ENCODE measurements at regions not wholly inside any gene's neighbourhood (a gene's known extent, or its start where the extent isn't known, plus 50 kb on each side); places are given as distances from the start of the nearest gene placed in this dataset.

DNA sequence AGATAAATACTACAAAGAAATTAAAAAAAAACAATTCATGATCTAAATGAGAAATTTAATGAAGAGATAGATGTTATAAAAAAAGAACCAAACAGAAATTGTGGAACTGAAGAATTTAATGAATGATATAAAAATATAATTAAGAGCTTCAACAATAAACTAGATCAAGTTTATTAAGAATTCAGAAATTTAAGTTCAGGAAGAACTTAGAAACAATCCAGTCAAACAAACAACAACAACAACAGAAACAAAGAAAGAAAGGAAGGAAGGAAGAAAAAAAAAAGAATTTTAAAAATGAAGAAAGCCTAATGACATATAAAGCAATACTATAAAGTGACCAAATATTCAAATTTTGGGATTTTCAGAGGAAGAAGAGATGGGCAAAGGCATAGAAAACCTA lies 157.3 kb upstream of the FOXN2 start:
- no peak overlapping the region for H3K27ac ChIP-seq (ENCODE audit: low read length)
- no peak for DNase-seq
- H3K27me3 ChIP-seq (ENCODE audit: control insufficient read depth, insufficient read depth, low read length): no peaks in the 10 kb centered on the region
- peaks cover 3% of the 10 kb centered on the region for H3K4me1 ChIP-seq (ENCODE audit: control insufficient read depth, insufficient read depth, low read length)
- H3K4me3 ChIP-seq (ENCODE audit: low read length): no peak overlapping the region
- peaks cover 19% of the 10 kb centered on the region for H3K9me3 ChIP-seq (ENCODE audit: control insufficient read depth, low read depth, low read length)
- no peaks in the 10 kb centered on the region for H3K36me3 ChIP-seq (ENCODE audit: control insufficient read depth, insufficient read depth, low read length)

DNA sequence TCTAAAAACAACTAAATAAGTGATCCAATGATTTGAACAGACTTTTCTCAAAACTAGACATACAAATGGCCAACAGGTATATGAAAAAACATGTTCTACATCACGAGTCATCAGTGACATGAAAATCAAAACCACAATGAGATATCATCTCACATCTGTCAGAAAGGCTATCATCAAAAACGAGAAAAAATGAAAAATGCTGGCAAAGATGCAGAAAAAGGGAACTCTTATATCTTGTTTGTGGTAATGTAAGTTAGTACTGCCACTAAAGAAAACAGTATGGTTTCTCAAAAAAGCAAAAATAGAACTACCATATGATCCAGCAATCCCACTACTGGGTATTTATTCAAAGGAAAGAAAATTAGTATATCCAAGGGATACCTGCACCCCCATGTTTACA lies 152.9 kb upstream of the FOXN2 start:
- Histone ChIP-seq H3K27ac (ENCODE audit: low read length) (no peak overlapping the region), H3K36me3 (ENCODE audit: control insufficient read depth, insufficient read depth, low read length) (no peaks in the 10 kb centered on the region), H3K4me3 (ENCODE audit: low read length) (no peak overlapping the region), H3K27me3 (ENCODE audit: control insufficient read depth, insufficient read depth, low read length) (no peaks in the 10 kb centered on the region), H3K9me3 (ENCODE audit: control insufficient read depth, low read depth, low read length) (peaks cover 17% of the 10 kb centered on the region), H3K4me1 (ENCODE audit: control insufficient read depth, insufficient read depth, low read length) (peaks cover 2% of the 10 kb centered on the region)
- WGBS (ENCODE audit: insufficient coverage, low lambda C conversion rate): 93% methylated on average over 2 of the region's 2 CpGs
- no peak for DNase-seq

DNA sequence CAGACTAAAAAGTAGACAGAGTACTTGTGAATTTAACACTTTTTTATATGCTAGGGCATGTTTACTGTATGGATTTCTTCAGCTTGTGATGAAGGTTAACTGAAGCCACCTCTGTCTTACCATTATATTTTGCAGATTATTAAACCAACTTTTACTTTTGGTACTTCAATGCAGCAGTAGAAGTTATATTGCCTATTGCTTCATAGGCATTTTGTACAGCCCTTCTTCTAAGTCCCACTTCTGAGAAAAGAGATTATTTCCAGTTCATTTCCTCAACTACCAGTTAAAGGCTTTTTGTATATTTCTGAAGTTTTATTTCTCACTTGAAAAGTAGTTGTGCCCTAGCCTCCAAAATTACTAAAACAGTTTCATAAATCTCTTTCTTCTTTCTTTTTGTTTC lies 151.7 kb upstream of the FOXN2 start:
- Histone ChIP-seq H3K4me1 (ENCODE audit: control insufficient read depth, insufficient read depth, low read length) (peaks cover 2% of the 10 kb centered on the region), H3K27ac (ENCODE audit: low read length) (no peak overlapping the region), H3K4me3 (ENCODE audit: low read length) (no peak overlapping the region), H3K27me3 (ENCODE audit: control insufficient read depth, insufficient read depth, low read length) (no peaks in the 10 kb centered on the region), H3K36me3 (ENCODE audit: control insufficient read depth, insufficient read depth, low read length) (no peaks in the 10 kb centered on the region), H3K9me3 (ENCODE audit: control insufficient read depth, low read depth, low read length) (peaks cover 6% of the 10 kb centered on the region)
- DNase-seq: peak in 1 of 2 donors; percentile 37

DNA sequence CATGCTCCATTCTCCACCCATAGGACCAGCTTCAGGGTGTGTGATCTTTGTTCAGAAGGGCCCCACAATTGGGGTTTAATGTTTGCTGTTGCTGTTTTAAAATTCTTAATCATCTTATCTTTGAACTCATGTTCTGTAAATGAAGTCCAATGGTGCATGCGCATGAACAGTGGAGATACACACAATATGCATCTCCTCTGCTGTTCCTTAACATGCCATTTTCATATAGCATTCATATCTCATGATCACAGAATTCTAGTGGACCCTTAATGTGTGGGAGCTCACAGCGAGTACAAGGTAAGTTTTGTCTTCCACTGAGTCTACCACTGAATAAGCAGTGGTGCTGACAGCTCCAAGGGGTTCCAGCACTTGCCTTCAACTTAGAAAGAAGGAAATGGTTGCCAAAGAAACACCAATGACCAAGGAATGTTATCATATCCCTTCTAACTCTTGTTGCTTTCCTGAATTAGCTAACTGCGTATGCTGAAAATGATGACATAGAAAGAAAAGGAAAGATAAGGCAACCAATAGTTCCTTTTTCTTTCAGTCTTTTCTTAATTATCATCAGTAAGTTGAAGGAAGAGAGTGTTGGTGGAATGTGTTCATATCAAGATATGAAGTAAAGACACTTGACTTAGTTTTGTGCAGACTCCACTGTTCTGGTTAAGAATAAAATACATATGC lies 149.3 kb upstream of the FOXN2 start:
- peak in 1 of 2 donors; percentile 15 for DNase-seq
- Histone ChIP-seq H3K27ac (ENCODE audit: low read length) (no peak overlapping the region), H3K36me3 (ENCODE audit: control insufficient read depth, insufficient read depth, low read length) (no peaks in the 10 kb centered on the region), H3K4me1 (ENCODE audit: control insufficient read depth, insufficient read depth, low read length) (peaks cover 2% of the 10 kb centered on the region), H3K4me3 (ENCODE audit: low read length) (no peak overlapping the region), H3K9me3 (ENCODE audit: control insufficient read depth, low read depth, low read length) (no peaks in the 10 kb centered on the region), H3K27me3 (ENCODE audit: control insufficient read depth, insufficient read depth, low read length) (no peaks in the 10 kb centered on the region)
- 78% methylated on average over 1 of the region's 3 CpGs for WGBS (ENCODE audit: insufficient coverage, low lambda C conversion rate)

DNA sequence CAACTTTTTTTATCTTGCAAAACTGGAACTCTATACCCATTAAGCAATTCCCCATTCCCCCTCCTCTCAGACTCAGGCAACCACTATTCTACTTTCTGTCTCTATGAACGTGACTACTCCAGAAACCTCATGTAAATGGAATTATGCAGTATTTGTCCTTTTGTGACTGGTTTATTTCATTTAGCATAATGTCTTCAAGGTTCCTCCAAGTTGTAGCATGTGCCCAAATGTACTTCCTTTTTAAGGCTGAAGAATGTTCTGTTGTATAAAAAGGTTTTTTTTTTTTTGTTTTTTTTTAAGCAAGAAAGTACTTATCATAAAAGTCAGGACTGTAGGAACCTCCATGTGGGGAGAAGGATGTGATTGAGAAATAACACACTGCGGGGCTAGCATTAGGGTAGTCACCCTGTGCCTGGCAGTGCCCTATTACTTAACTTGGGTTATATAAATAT lies 145.3 kb upstream of the FOXN2 start:
- WGBS (ENCODE audit: insufficient coverage, low lambda C conversion rate): 86% methylated on average over 1 of the region's 2 CpGs
- no peak overlapping the region for H3K27ac ChIP-seq (ENCODE audit: low read length)
- H3K36me3 ChIP-seq (ENCODE audit: control insufficient read depth, insufficient read depth, low read length): no peaks in the 10 kb centered on the region
- H3K4me3 ChIP-seq (ENCODE audit: low read length): no peak overlapping the region
- H3K4me1 ChIP-seq (ENCODE audit: control insufficient read depth, insufficient read depth, low read length): peaks cover 2% of the 10 kb centered on the region
- no peaks in the 10 kb centered on the region for H3K27me3 ChIP-seq (ENCODE audit: control insufficient read depth, insufficient read depth, low read length)
- DNase-seq: no peak
- no peaks in the 10 kb centered on the region for H3K9me3 ChIP-seq (ENCODE audit: control insufficient read depth, low read depth, low read length)

DNA sequence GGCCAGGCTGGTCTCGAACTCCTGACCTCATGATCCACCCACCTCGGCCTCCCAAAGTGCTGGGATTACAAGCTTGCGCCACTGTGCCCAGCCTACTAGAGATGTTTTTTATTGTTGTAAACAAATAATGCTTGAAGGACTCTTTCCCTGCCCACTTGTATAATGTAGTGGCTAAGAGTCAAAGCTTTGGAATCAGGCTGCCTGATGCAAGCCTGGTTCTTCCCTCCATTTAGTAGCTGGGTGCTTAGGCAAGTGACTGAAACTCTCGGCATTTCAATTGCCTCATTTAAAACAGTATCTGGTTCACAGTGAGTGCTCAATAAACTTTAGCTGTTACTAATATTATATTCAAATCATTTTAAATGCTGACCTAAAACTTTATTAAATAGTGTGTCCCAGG lies 144.2 kb upstream of the FOXN2 start:
- no peaks in the 10 kb centered on the region for H3K27me3 ChIP-seq (ENCODE audit: control insufficient read depth, insufficient read depth, low read length)
- WGBS (ENCODE audit: insufficient coverage, low lambda C conversion rate): no CpG with 5 or more reads among the region's 4 CpGs
- H3K9me3 ChIP-seq (ENCODE audit: control insufficient read depth, low read depth, low read length): no peaks in the 10 kb centered on the region

DNA sequence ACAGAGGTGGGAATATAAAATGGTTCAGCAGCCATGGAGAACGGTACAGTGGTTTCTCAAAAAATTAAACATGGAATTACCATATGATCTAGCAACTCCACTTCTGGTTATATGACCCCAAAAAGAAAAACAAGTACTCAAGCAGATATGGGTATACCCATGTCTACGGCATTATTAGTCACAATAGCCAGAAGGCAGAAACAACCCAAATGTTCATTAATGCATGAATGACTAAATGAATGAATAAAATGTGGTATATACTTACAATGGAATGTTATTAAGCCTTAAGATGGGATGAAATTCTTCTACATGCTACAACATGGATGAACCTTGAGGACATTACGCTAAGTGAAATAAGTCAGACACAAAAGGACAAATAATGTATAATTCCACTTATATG lies 141.3 kb upstream of the FOXN2 start:
- H3K4me1 ChIP-seq (ENCODE audit: control insufficient read depth, insufficient read depth, low read length): no peaks in the 10 kb centered on the region
- H3K27me3 ChIP-seq (ENCODE audit: control insufficient read depth, insufficient read depth, low read length): no peaks in the 10 kb centered on the region
- DNase-seq: no peak
- 100% methylated on average over 2 of the region's 3 CpGs for WGBS (ENCODE audit: insufficient coverage, low lambda C conversion rate)
- H3K36me3 ChIP-seq (ENCODE audit: control insufficient read depth, insufficient read depth, low read length): no peaks in the 10 kb centered on the region
- no peak overlapping the region for H3K4me3 ChIP-seq (ENCODE audit: low read length)
- H3K9me3 ChIP-seq (ENCODE audit: control insufficient read depth, low read depth, low read length): no peaks in the 10 kb centered on the region
- no peak overlapping the region for H3K27ac ChIP-seq (ENCODE audit: low read length)

More for the DNA sequence above, 144.2 kb upstream of the FOXN2 start:
- H3K36me3 ChIP-seq (ENCODE audit: control insufficient read depth, insufficient read depth, low read length): no peaks in the 10 kb centered on the region
- no peak overlapping the region for H3K27ac ChIP-seq (ENCODE audit: low read length)
- no peaks in the 10 kb centered on the region for H3K4me1 ChIP-seq (ENCODE audit: control insufficient read depth, insufficient read depth, low read length)
- no peak overlapping the region for H3K4me3 ChIP-seq (ENCODE audit: low read length)
- no peak for DNase-seq

DNA sequence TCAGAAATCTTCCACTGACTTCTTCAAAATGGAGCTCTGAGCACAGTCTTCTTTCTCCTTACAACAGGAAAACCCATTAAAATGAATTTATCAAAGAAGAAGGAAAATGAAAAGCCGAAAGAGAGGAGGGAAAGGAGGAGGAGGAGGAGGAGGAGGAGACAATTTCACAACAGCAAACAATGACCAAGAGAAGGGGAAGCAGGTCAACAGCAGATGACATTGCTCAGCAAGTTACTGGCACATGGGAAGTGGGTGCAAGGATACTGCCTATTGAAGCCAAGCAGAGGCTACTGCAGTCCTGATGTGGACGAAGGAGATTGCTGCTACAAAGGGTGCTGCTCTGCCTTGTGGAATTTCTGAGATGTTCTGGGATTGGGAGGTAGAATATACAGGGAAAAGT lies 140.0 kb upstream of the FOXN2 start:
- DNase-seq: no peak
- Histone ChIP-seq H3K27me3 (ENCODE audit: control insufficient read depth, insufficient read depth, low read length) (no peaks in the 10 kb centered on the region), H3K4me1 (ENCODE audit: control insufficient read depth, insufficient read depth, low read length) (no peaks in the 10 kb centered on the region), H3K9me3 (ENCODE audit: control insufficient read depth, low read depth, low read length) (no peaks in the 10 kb centered on the region), H3K27ac (ENCODE audit: low read length) (no peak overlapping the region), H3K4me3 (ENCODE audit: low read length) (no peak overlapping the region), H3K36me3 (ENCODE audit: control insufficient read depth, insufficient read depth, low read length) (no peaks in the 10 kb centered on the region)
- WGBS (ENCODE audit: insufficient coverage, low lambda C conversion rate): no CpG with 5 or more reads among the region's 2 CpGs

DNA sequence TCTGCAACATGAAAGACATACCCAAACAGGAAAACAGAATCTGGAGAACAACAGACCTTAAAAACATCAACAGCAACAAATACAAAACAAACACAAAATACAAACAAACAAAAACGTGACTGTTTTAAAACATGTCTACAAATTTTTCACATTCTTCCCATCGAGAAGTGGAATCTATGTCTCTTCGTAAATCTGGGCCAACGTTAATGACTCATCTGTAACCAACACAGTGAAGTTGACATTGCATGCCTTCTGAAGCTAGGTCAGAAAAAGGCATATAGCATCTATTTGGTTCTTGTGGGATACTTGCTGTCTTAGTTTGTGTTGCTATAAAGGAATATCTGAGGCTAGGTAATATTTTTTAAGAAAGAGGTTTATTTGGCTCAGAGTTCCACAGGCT lies 139.2 kb upstream of the FOXN2 start:
- 54% methylated on average over 3 of the region's 4 CpGs for WGBS (ENCODE audit: insufficient coverage, low lambda C conversion rate)
- no peaks in the 10 kb centered on the region for H3K4me1 ChIP-seq (ENCODE audit: control insufficient read depth, insufficient read depth, low read length)
- no peak for DNase-seq
- no peaks in the 10 kb centered on the region for H3K36me3 ChIP-seq (ENCODE audit: control insufficient read depth, insufficient read depth, low read length)
- H3K27me3 ChIP-seq (ENCODE audit: control insufficient read depth, insufficient read depth, low read length): no peaks in the 10 kb centered on the region
- no peak overlapping the region for H3K27ac ChIP-seq (ENCODE audit: low read length)
- H3K4me3 ChIP-seq (ENCODE audit: low read length): no peak overlapping the region
- H3K9me3 ChIP-seq (ENCODE audit: control insufficient read depth, low read depth, low read length): no peaks in the 10 kb centered on the region

DNA sequence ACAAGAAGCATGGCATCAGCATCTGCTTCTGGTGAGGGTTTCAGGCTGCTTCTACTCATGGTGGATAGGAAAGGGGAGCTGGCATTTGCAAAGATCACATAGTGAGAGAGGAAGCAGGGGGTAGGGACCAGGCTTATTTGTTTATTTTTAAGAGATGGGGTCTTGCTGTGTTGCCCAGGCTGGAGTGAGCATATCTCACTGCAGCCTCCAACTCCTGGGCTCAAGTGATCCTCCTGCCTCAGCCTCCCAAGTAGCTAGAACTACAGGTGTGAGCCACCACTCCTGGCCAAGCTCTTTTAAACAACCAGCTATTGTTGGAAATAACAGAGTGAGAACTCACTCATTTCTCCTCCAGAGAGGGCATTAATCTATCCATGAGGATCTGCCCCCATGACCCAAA lies 138.8 kb upstream of the FOXN2 start:
- Histone ChIP-seq H3K4me3 (ENCODE audit: low read length) (no peak overlapping the region), H3K27ac (ENCODE audit: low read length) (no peak overlapping the region), H3K9me3 (ENCODE audit: control insufficient read depth, low read depth, low read length) (no peaks in the 10 kb centered on the region), H3K4me1 (ENCODE audit: control insufficient read depth, insufficient read depth, low read length) (no peaks in the 10 kb centered on the region), H3K27me3 (ENCODE audit: control insufficient read depth, insufficient read depth, low read length) (no peaks in the 10 kb centered on the region), H3K36me3 (ENCODE audit: control insufficient read depth, insufficient read depth, low read length) (no peaks in the 10 kb centered on the region)
- DNase-seq: no peak

DNA sequence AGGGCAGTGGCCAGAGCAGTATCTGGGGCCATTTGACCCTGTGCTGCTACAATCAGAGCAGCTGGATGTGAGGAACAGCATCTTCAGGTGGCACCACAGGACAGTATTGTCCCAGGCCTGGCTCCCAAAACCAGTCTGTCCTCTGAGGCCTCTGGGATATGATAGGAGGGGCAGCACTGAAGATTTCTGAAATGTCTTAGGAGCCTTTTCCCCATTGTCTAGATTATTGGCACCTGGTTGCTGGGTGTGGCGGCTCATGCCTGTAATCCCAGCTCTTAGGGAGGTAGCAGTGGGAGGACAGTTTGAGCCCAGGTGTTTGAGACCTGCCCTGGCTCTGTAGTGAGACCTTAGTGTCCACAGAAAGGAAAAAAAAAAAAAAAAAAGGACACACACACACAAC lies 137.6 kb upstream of the FOXN2 start:
- H3K4me3 ChIP-seq (ENCODE audit: low read length): no peak overlapping the region
- H3K27ac ChIP-seq (ENCODE audit: low read length): no peak overlapping the region
- no peak for DNase-seq
- no peaks in the 10 kb centered on the region for H3K27me3 ChIP-seq (ENCODE audit: control insufficient read depth, insufficient read depth, low read length)
- H3K36me3 ChIP-seq (ENCODE audit: control insufficient read depth, insufficient read depth, low read length): no peaks in the 10 kb centered on the region
- H3K4me1 ChIP-seq (ENCODE audit: control insufficient read depth, insufficient read depth, low read length): no peaks in the 10 kb centered on the region
- WGBS (ENCODE audit: insufficient coverage, low lambda C conversion rate): no CpG with 5 or more reads among the region's 1 CpG
- H3K9me3 ChIP-seq (ENCODE audit: control insufficient read depth, low read depth, low read length): no peaks in the 10 kb centered on the region
